Ovary (tissue), 3 donors: ENCODE measurements at regions not wholly inside any gene's neighbourhood (a gene's known extent, or its start where the extent isn't known, plus 50 kb on each side); places are given as distances from the start of the nearest gene placed in this dataset.

ENCODE experiments used
- CTCF ChIP-seq, 3 donors: fragments of 450-650 bp in 2 of 3; fragments of 200-600 bp in 1 of 3; IDR thresholded peaks; one replicate each; pipeline versions ENCODE4 v1.5.1 to v1.8.0; 2016 to 2022; ENCODE audit warnings: antibody characterized with exemption in 3 of 3, mild to moderate bottlenecking in 1 of 3
- EP300 ChIP-seq: sonication (generic); formaldehyde crosslinking; IDR thresholded peaks from one replicate; pipeline ENCODE4 v1.6.1; 2017; ENCODE audit warnings: antibody characterized with exemption
- donor health status: DM: no; HTN: no; CAD: no.

- TF ChIP-seq CTCF (IDR thresholded peaks at IDR 0.05): no peak
- no peak for TF ChIP-seq EP300
These were observed 385.4 kb downstream of the ZIC1 start for GRCh38 chr3:147794596-147794995.
